MCF 10A (cell line): ENCODE measurements at regions not wholly inside any gene's neighbourhood (a gene's known extent, or its start where the extent isn't known, plus 50 kb on each side); places are given as distances from the start of the nearest gene placed in this dataset.

Experiments
- BruUV-seq: library from RNA; stranded (reverse); fragments of 400-500 nt; replicated peaks from 2 replicates; lab custom pipeline; 2021; lab: Mats Ljungman, UMichigan
- CTCF ChIA-PET: fragments of 300-600 bp; sonication (Branson Sonifier 250); formaldehyde crosslinking; extraction: SDS; loops from one replicate; lab custom pipeline; 2021; ENCODE audit warnings: antibody characterized with exemption, inconsistent platforms; lab: Yijun Ruan, JAX
- POLR2A ChIA-PET: fragments of 300-600, 350-650 bp; sonication (Branson Sonifier 250); formaldehyde crosslinking; extraction: SDS; loops from one replicate; lab custom pipeline; 2020; ENCODE audit warnings: antibody characterized with exemption, inconsistent platforms; lab: Yijun Ruan, JAX
- DNase-seq: peaks from one replicate; pipeline ENCODE4 v3.0.0-alpha.2; 2018; ENCODE audit not compliant: unreplicated experiment
- H3K27ac Mint-ChIP-seq: one replicate; pipeline ENCODE4 v1.8.0; 2022; ENCODE audit warnings: mild to moderate bottlenecking, low read depth, mixed read lengths; ENCODE audit not compliant: unreplicated experiment
- H3K27me3 Mint-ChIP-seq: one replicate; pipeline ENCODE4 v1.8.0; 2022; ENCODE audit warnings: mixed read lengths; ENCODE audit not compliant: insufficient read depth, unreplicated experiment
- H3K36me3 Mint-ChIP-seq: one replicate; pipeline ENCODE4 v1.8.0; 2022; ENCODE audit warnings: mild to moderate bottlenecking, moderate library complexity, mixed read lengths; ENCODE audit not compliant: insufficient read depth, unreplicated experiment
- H3K4me1 Mint-ChIP-seq: one replicate; pipeline ENCODE4 v1.8.0; 2022; ENCODE audit warnings: mixed read lengths; ENCODE audit not compliant: insufficient read depth, unreplicated experiment
- H3K4me3 Mint-ChIP-seq: one replicate; pipeline ENCODE4 v1.8.0; 2022; ENCODE audit warnings: mild to moderate bottlenecking, moderate library complexity, mixed read lengths; ENCODE audit not compliant: unreplicated experiment
- H3K9me3 Mint-ChIP-seq: one replicate; pipeline ENCODE4 v1.8.0; 2022; ENCODE audit warnings: mixed read lengths; ENCODE audit not compliant: unreplicated experiment
- intact Hi-C: fragments of 100-400 bp; cut with micrococcal nuclease; formaldehyde crosslinking; loops from 2 replicates; pipeline ENCODE4 v1.14.1; 2022
- TF ChIP-seq, protein P1 (sequence below): fragments of 200-600 bp; IDR thresholded peaks from one replicate; pipeline ENCODE4 v1.8.0; 2022; ENCODE audit warnings: antibody characterized with exemption, mild to moderate bottlenecking; ENCODE audit not compliant: unreplicated experiment

DNA sequence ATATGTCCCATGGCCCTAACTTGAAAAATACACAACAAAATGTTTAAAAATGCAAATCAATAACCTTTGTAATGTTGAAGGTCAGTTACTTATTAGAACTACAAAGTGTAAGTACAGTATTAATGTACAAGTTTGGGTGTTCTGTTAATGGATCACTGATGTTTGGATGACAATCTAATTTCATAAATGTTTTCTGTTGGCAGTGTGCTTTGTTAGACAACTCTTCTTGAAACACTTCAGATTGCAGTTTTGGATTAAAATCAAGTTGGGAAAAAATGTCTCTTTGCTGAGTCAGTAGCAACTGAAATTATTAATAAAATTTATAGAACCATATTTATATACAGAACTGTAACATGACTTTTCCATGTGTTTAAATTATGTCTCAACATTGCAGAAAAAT lies 1063.5 kb upstream of the PCDH9 start:
- Mint-ChIP-seq H3K4me1 (peaks cover 5% of the 10 kb centered on the region), H3K27ac (no peak overlapping the region), H3K4me3 (no peak overlapping the region), H3K36me3 (no peaks in the 10 kb centered on the region), H3K27me3 (no peaks in the 10 kb centered on the region), H3K9me3 (no peaks in the 10 kb centered on the region)
- no TSS peak for BruUV-seq
- intact Hi-C loops: no loop called here
- CTCF ChIA-PET: interaction anchor here (1.4 kb wide), 1 partner anchor 633 kb away, joined by 6 read pairs; no protein-coding TSS in a partner anchor
- TF ChIP-seq, protein P1, sequence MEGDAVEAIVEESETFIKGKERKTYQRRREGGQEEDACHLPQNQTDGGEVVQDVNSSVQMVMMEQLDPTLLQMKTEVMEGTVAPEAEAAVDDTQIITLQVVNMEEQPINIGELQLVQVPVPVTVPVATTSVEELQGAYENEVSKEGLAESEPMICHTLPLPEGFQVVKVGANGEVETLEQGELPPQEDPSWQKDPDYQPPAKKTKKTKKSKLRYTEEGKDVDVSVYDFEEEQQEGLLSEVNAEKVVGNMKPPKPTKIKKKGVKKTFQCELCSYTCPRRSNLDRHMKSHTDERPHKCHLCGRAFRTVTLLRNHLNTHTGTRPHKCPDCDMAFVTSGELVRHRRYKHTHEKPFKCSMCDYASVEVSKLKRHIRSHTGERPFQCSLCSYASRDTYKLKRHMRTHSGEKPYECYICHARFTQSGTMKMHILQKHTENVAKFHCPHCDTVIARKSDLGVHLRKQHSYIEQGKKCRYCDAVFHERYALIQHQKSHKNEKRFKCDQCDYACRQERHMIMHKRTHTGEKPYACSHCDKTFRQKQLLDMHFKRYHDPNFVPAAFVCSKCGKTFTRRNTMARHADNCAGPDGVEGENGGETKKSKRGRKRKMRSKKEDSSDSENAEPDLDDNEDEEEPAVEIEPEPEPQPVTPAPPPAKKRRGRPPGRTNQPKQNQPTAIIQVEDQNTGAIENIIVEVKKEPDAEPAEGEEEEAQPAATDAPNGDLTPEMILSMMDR: no peak
- POLR2A ChIA-PET: no interaction called here
- DNase-seq: no peak

DNA sequence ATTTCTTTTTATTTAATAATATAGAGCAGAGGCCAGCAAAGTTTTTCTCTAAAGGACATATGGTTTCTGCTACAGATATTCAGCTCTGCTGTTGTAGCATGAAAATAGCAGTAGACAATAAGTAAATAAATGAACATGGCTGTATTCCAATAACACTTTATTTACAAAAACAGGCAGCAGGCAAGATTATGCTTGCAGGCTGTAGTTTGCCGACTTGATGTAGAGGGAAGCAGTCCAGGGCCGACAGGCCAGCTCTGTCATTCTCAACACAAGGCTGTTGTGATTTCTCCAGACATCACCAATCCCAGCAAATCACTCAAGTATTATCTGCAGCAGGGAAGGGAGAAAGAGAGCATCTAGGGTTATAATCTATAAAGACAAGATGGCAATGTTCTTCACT lies 1062.5 kb upstream of the PCDH9 start:
- no peak for DNase-seq
- no TSS peak for BruUV-seq
- no peaks in the 10 kb centered on the region for H3K27me3 Mint-ChIP-seq
- intact Hi-C loops: no loop called here
- no peak overlapping the region for H3K27ac Mint-ChIP-seq
- no peak overlapping the region for H3K4me3 Mint-ChIP-seq
- TF ChIP-seq, protein P1: no peak
- ChIA-PET POLR2A (no interaction called here), CTCF (interaction anchor here (0.6 to 1.4 kb wide), 2 partner anchors 634 to 636 kb away, joined by 3 to 6 read pairs; no protein-coding TSS in a partner anchor)
- H3K9me3 Mint-ChIP-seq: no peaks in the 10 kb centered on the region
- no peaks in the 10 kb centered on the region for H3K36me3 Mint-ChIP-seq
- H3K4me1 Mint-ChIP-seq: peaks cover 5% of the 10 kb centered on the region

GRCh38 chr13:68291595-68291994 lies 1061.5 kb upstream of the PCDH9 start:
- CTCF ChIA-PET: interaction anchor here (0.5 to 0.7 kb wide), 2 partner anchors 340 to 1173 kb away, joined by 4 to 5 read pairs; no protein-coding TSS in a partner anchor
- intact Hi-C loops: no loop called here
- peaks cover 5% of the 10 kb centered on the region for H3K4me1 Mint-ChIP-seq

DNA sequence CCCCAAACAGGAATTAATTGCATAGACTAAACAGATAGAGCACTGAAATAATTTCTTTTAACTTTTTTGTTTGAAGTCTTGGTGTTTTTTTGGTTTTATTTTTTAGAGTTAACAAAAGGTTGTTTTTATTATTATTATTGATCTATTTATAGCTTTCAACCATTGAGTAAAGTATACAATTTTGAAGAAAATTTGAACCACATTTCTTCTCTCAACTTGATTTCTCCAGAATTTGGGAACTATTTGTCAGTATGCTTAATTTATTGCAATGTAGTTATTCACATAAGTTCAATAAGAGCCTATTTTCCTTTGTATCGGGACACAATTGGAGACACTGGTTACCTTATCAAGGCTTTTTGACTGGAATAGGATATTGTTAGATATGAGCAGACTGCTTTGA lies 1045.6 kb upstream of the PCDH9 start:
- BruUV-seq: no TSS peak
- H3K36me3 Mint-ChIP-seq: no peaks in the 10 kb centered on the region
- ChIA-PET CTCF (no interaction called here), POLR2A (no interaction called here)
- no peak for DNase-seq
- H3K27ac Mint-ChIP-seq: no peak overlapping the region
- no peak overlapping the region for H3K4me3 Mint-ChIP-seq
- no peaks in the 10 kb centered on the region for H3K4me1 Mint-ChIP-seq
- TF ChIP-seq, protein P1: no peak
- no peaks in the 10 kb centered on the region for H3K27me3 Mint-ChIP-seq
- H3K9me3 Mint-ChIP-seq: no peaks in the 10 kb centered on the region
- intact Hi-C loops: no loop called here

More at GRCh38 chr13:68291595-68291994, 1061.5 kb upstream of the PCDH9 start:
- no peak for DNase-seq
- no TSS peak for BruUV-seq
- no peaks in the 10 kb centered on the region for H3K9me3 Mint-ChIP-seq
- H3K36me3 Mint-ChIP-seq: no peaks in the 10 kb centered on the region
- POLR2A ChIA-PET: no interaction called here
- H3K27me3 Mint-ChIP-seq: no peaks in the 10 kb centered on the region
- no peak overlapping the region for H3K27ac Mint-ChIP-seq
- H3K4me3 Mint-ChIP-seq: no peak overlapping the region
- TF ChIP-seq, protein P1: no peak
